ENCODE measurements at regions not wholly inside any gene's neighbourhood (a gene's known extent, or its start where the extent isn't known, plus 50 kb on each side); places are given as distances from the start of the nearest gene placed in this dataset.

DNA sequence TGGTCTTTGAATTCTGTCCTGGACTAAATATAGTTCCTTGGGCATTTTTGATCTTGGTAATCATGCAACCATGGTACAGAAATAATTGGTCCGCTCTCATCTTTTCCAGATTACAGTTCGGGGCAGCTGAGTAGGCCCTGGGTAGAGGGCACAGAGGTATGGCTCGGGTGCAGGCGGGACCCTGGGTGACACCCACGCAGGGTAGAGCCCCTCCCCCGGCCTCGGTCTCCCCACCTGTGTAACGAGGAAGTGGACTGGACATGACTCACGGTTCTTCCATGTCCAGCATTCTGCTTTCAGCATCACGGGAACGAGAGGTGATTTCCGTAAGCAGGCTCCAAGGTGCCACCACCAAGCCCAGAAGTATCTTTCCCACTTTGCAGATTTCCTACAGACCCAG is 91.0 kb upstream of the DIO3 start:
- TF ChIP-seq, protein P1, sequence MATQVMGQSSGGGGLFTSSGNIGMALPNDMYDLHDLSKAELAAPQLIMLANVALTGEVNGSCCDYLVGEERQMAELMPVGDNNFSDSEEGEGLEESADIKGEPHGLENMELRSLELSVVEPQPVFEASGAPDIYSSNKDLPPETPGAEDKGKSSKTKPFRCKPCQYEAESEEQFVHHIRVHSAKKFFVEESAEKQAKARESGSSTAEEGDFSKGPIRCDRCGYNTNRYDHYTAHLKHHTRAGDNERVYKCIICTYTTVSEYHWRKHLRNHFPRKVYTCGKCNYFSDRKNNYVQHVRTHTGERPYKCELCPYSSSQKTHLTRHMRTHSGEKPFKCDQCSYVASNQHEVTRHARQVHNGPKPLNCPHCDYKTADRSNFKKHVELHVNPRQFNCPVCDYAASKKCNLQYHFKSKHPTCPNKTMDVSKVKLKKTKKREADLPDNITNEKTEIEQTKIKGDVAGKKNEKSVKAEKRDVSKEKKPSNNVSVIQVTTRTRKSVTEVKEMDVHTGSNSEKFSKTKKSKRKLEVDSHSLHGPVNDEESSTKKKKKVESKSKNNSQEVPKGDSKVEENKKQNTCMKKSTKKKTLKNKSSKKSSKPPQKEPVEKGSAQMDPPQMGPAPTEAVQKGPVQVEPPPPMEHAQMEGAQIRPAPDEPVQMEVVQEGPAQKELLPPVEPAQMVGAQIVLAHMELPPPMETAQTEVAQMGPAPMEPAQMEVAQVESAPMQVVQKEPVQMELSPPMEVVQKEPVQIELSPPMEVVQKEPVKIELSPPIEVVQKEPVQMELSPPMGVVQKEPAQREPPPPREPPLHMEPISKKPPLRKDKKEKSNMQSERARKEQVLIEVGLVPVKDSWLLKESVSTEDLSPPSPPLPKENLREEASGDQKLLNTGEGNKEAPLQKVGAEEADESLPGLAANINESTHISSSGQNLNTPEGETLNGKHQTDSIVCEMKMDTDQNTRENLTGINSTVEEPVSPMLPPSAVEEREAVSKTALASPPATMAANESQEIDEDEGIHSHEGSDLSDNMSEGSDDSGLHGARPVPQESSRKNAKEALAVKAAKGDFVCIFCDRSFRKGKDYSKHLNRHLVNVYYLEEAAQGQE (IDR thresholded peaks at IDR 0.05; ENCODE audit: low read depth) = no peak
- TF ChIP-seq TCF7L2 (IDR thresholded peaks at IDR 0.05; ENCODE audit: borderline replicate concordance, extremely low read depth, insufficient read depth, insufficient read length) (no peak), CTCF (IDR thresholded peaks at IDR 0.05 in 2 of 3, conservative IDR thresholded peaks at IDR 0.05 in 1 of 3; ENCODE audit: borderline replicate concordance in 1 of 3, insufficient read depth in 1 of 3, low read depth in 2 of 3, low read length in 2 of 3) (no peak), MAX (IDR thresholded peaks at IDR 0.05) (no peak), SIN3A (IDR thresholded peaks at IDR 0.05; ENCODE audit: low read depth) (no peak), POLR2A (IDR thresholded peaks at IDR 0.05; ENCODE audit: borderline replicate concordance, extremely low read depth, insufficient read depth, insufficient read length) (no peak), JUND (IDR thresholded peaks at IDR 0.05) (no peak), EZH2 (IDR thresholded peaks at IDR 0.05) (no peak), POLR2AphosphoS5 (IDR thresholded peaks at IDR 0.05; ENCODE audit: low read depth, low read length) (no peak), ELF1 (IDR thresholded peaks at IDR 0.05; ENCODE audit: borderline replicate concordance, low read depth) (no peak), SP1 (IDR thresholded peaks at IDR 0.05; ENCODE audit: low read depth) (no peak), EZH2phosphoT487 (IDR thresholded peaks at IDR 0.05; ENCODE audit: borderline replicate concordance) (no peak)
- TF ChIP-seq, protein P2, sequence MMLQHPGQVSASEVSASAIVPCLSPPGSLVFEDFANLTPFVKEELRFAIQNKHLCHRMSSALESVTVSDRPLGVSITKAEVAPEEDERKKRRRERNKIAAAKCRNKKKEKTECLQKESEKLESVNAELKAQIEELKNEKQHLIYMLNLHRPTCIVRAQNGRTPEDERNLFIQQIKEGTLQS (IDR thresholded peaks at IDR 0.05) = no peak
